OCI-LY7 (cell line): ENCODE measurements at regions not wholly inside any gene's neighbourhood (a gene's known extent, or its start where the extent isn't known, plus 50 kb on each side); places are given as distances from the start of the nearest gene placed in this dataset.

ENCODE experiments used
- CTCF ChIP-seq: fragments of 200-600 bp; sonication (generic); conservative IDR thresholded peaks from 2 replicates; pipeline ENCODE4 v1.5.1; 2014; ENCODE audit warnings: mild to moderate bottlenecking, antibody characterized with exemption, low read length, moderate library complexity, mixed read lengths
- EZH2phosphoT487 ChIP-seq: fragments of 200-600 bp; sonication (generic); IDR thresholded peaks from 2 replicates; pipeline ENCODE4 v1.6.1; 2018; ENCODE audit warnings: low read depth, borderline replicate concordance, mild to moderate bottlenecking, mixed run types, antibody characterized with exemption, low read length, moderate library complexity, mixed read lengths

DNA sequence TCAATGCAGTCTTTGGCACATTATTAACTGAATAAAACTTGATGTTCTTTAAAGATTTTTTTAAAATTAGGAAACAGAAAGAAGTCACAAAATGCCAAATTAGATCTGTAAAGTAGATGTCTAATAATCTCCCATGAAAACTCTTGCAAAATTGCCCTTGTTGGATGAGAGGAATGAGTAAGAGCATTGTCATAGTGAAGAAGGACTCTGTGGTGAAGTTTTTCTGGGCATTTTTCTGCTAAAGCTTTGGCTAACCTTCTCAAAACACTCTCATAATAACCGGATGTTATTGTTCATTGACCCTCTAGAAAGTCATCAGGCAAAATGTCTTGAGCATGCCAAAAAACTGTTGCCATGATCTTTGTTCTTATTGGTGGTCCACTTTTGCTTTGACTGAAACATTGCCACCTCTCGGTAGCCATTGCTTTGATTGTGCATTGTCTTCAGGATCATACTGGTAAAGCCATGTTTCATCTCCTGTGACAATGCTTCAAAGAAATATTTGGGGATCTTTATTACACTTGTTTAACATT lies 549.3 kb downstream of the LIG4 start:
- no peak for TF ChIP-seq CTCF
- TF ChIP-seq EZH2phosphoT487 = no peak
